H1 (cell line): ENCODE measurements at regions not wholly inside any gene's neighbourhood (a gene's known extent, or its start where the extent isn't known, plus 50 kb on each side); places are given as distances from the start of the nearest gene placed in this dataset.

Experiments used
- BCL11A ChIP-seq, 2 experiments: IDR thresholded peaks; one replicate each; pipeline ENCODE4 v1.6.1; 2011; ENCODE audit warnings: low read depth in 2 of 2, low read length in 2 of 2, mild to moderate bottlenecking in 2 of 2
- CTBP2 ChIP-seq: IDR thresholded peaks from 2 replicates; pipeline ENCODE4 v1.7.0; 2011; ENCODE audit warnings: borderline replicate concordance, mild to moderate bottlenecking, moderate library complexity, mixed read lengths, low read length; ENCODE audit not compliant: insufficient read depth, insufficient read length
- CTCF ChIP-seq, 3 experiments: IDR thresholded peaks; 1 replicate in 2 of 3; 2 replicates in 1 of 3; pipeline versions ENCODE4 v1.5.1 to v1.6.1; 2011; ENCODE audit warnings: low read length in 3 of 3, mild to moderate bottlenecking in 3 of 3, inconsistent platforms in 2 of 3, low read depth in 1 of 3, moderate library complexity in 1 of 3; ENCODE audit not compliant: insufficient read depth in 1 of 3; ENCODE audit errors: control extremely low read depth in 1 of 3
- KDM4A ChIP-seq: IDR thresholded peaks from one replicate; pipeline ENCODE4 v1.7.1; 2012; ENCODE audit warnings: low read depth, mild to moderate bottlenecking, moderate library complexity, low read length, inconsistent platforms; ENCODE audit not compliant: severe bottlenecking
- KDM5A ChIP-seq: fragments of 200-600 bp; IDR thresholded peaks from 2 replicates; pipeline ENCODE4 v1.7.1; 2012; ENCODE audit warnings: mild to moderate bottlenecking, low read length, inconsistent platforms, mixed read lengths

- TF ChIP-seq CTCF (IDR thresholded peaks at IDR 0.05; ENCODE audit: control extremely low read depth in 1 of 3, insufficient read depth in 1 of 3, low read depth in 1 of 3, low read length in 3 of 3) (no peak), KDM5A (no peak), BCL11A (IDR thresholded peaks at IDR 0.05; ENCODE audit: low read depth in 2 of 2, low read length in 2 of 2) (no peak), CTBP2 (no peak), KDM4A (no peak)
- TF ChIP-seq, all 59 proteins: peak for 0
Measured at GRCh38 chr5:14003513-14003912, 59.0 kb upstream of the DNAH5 start (continued).
